GM12878 (cell line): ENCODE measurements at regions not wholly inside any gene's neighbourhood (a gene's known extent, or its start where the extent isn't known, plus 50 kb on each side); places are given as distances from the start of the nearest gene placed in this dataset.

Experiments
- ATAC-seq: fragments of 200-7000 bp; cut with Tn5 transposase; 3 replicates; pipeline ENCODE4 v1.9.1; 2020; ENCODE audit warnings: mild to moderate bottlenecking, moderate library complexity
- BruUV-seq: library from RNA; stranded (reverse); fragments of 400-500 nt; replicated peaks from 2 replicates; lab custom pipeline; 2021; lab: Mats Ljungman, UMichigan
- CTCF ChIA-PET: fragments of 300-600 bp; sonication (Branson Sonifier 250); formaldehyde crosslinking; extraction: SDS; loops from one replicate; lab custom pipeline; 2021; ENCODE audit warnings: inconsistent platforms; lab: Yijun Ruan, JAX
- POLR2A ChIA-PET: fragments of 350-600 bp; formaldehyde crosslinking; extraction: SDS; loops from one replicate; lab custom pipeline; 2021; ENCODE audit warnings: inconsistent platforms; lab: Charles Lee
- RAD21 ChIA-PET: fragments of 300-600 bp; sonication (Branson Sonifier 250); formaldehyde crosslinking; loops from one replicate; lab custom pipeline; 2023; ENCODE audit warnings: antibody characterized with exemption; ENCODE audit not compliant: unreplicated experiment; lab: Charles Lee
- SMC1A ChIA-PET: fragments of 300-600 bp; sonication (Branson Sonifier 250); formaldehyde crosslinking; loops from one replicate; lab custom pipeline; 2023; ENCODE audit not compliant: unreplicated experiment, uncharacterized antibody; lab: Charles Lee
- DNase-seq: peaks from one replicate; pipeline ENCODE4 v3.0.0-alpha.2; 2011; ENCODE audit warnings: low read depth, low spot score
- FAIRE-seq: peaks from 3 replicates; lab custom pipeline; 2011; peaks lifted over from hg19 to GRCh38; lab: Jason Lieb, UNC
- H2AFZ ChIP-seq: 2 replicates; pipeline ENCODE4 v1.6.0; 2011; ENCODE audit warnings: low read depth, low read length, control low read depth; ENCODE audit not compliant: control insufficient read depth
- H3K27ac ChIP-seq: 2 replicates; pipeline ENCODE4 v1.5.1; 2011; ENCODE audit warnings: control low read depth; ENCODE audit not compliant: control insufficient read depth, insufficient read depth
- H3K27me3 ChIP-seq, 2 experiments: replicated peaks in 1 of 2; 2 replicates each; pipeline versions ENCODE4 v1.6.0 to v1.6.1; 2011; ENCODE audit warnings: low read length in 1 of 2; ENCODE audit not compliant: control insufficient read depth in 2 of 2, insufficient read depth in 2 of 2
- H3K36me3 ChIP-seq, 2 experiments: 2 replicates each; pipeline ENCODE4 v1.5.1; 2011; ENCODE audit warnings: low read length in 1 of 2; ENCODE audit not compliant: control insufficient read depth in 2 of 2, insufficient read depth in 2 of 2
- H3K4me1 ChIP-seq: 2 replicates; pipeline ENCODE4 v1.6.1; 2011; ENCODE audit warnings: mild to moderate bottlenecking, low read length, moderate library complexity, mixed read lengths; ENCODE audit not compliant: control insufficient read depth, insufficient read depth
- H3K4me2 ChIP-seq: 2 replicates; pipeline ENCODE4 v1.6.0; 2011; ENCODE audit warnings: control low read depth; ENCODE audit not compliant: control insufficient read depth, insufficient read depth
- H3K4me3 ChIP-seq: fragments of 200-600 bp; sonication (generic); 2 replicates; pipeline ENCODE4 v1.5.1; 2016
- H3K79me2 ChIP-seq: 2 replicates; pipeline ENCODE4 v1.6.0; 2011; ENCODE audit warnings: low read length; ENCODE audit not compliant: control insufficient read depth, insufficient read depth
- H3K9ac ChIP-seq: 2 replicates; pipeline ENCODE4 v1.8.0; 2011; ENCODE audit warnings: low read length, control low read depth, mixed read lengths; ENCODE audit not compliant: control insufficient read depth, insufficient read depth
- H3K9me3 ChIP-seq: replicated peaks from 3 replicates; pipeline ENCODE4 v1.5.1; 2011; ENCODE audit warnings: mild to moderate bottlenecking, low read length; ENCODE audit not compliant: control insufficient read depth, insufficient read depth
- H4K20me1 ChIP-seq: 2 replicates; pipeline ENCODE4 v1.6.0; 2011; ENCODE audit not compliant: control insufficient read depth, insufficient read depth
- ATF2 ChIP-seq: IDR thresholded peaks from 2 replicates; pipeline ENCODE4 v1.6.1; 2012; ENCODE audit warnings: low read length, inconsistent platforms
- EP300 ChIP-seq, 2 experiments: fragments of 150-350 bp in 1 of 2; IDR thresholded peaks; 2 replicates each; pipeline ENCODE4 v1.6.1; 2011 to 2012; ENCODE audit warnings: low read depth in 2 of 2, low read length in 2 of 2, borderline replicate concordance in 1 of 2, improper control_type of control experiment in 1 of 2, inconsistent platforms in 1 of 2; ENCODE audit not compliant: control insufficient read depth in 1 of 2
- KAT2A ChIP-seq: conservative IDR thresholded peaks from 2 replicates; pipeline ENCODE4 v1.6.1; 2011; ENCODE audit warnings: low read depth, low read length; ENCODE audit not compliant: control insufficient read depth
- MTA3 ChIP-seq: IDR thresholded peaks from 2 replicates; pipeline ENCODE4 v1.6.1; 2012; ENCODE audit warnings: low read length, inconsistent platforms, borderline replicate concordance
- MXI1 ChIP-seq: fragments of 150-350 bp; IDR thresholded peaks from 2 replicates; pipeline ENCODE4 v1.6.1; 2011; ENCODE audit warnings: low read depth, mild to moderate bottlenecking, inconsistent platforms, low read length, improper control_type of control experiment
- RBBP5 ChIP-seq: fragments of 200-600 bp; sonication (generic); conservative IDR thresholded peaks from 2 replicates; pipeline ENCODE4 v1.6.1; 2016
- SMAD5 ChIP-seq: IDR thresholded peaks from 2 replicates; pipeline ENCODE4 v1.6.1; 2016; ENCODE audit warnings: antibody characterized with exemption, low read depth
- SUPT20H ChIP-seq: IDR thresholded peaks from 2 replicates; pipeline ENCODE4 v1.6.1; 2011; ENCODE audit warnings: low read depth, mild to moderate bottlenecking, low read length, moderate library complexity, borderline replicate concordance; ENCODE audit not compliant: control insufficient read depth
- WGBS: methylation state at CpG from one replicate; pipeline ENCODE4 v1.1.6; 2016; ENCODE audit warnings: low lambda C conversion rate; ENCODE audit not compliant: insufficient replicate concordance, insufficient coverage; ENCODE audit errors: missing lambda C conversion rate; 5-methylcytosine and 5-hydroxymethylcytosine counted together
- in situ Hi-C: fragments of 300-500 bp; cut with MboI; formaldehyde crosslinking; loops from 9 replicates; pipeline ENCODE4 v1.14.3; 2018; ENCODE audit warnings: mixed read lengths
- intact Hi-C: fragments of 100-400 bp; cut with micrococcal nuclease; formaldehyde crosslinking; loops from one replicate; pipeline ENCODE4 v1.14.2; 2022; ENCODE audit not compliant: unreplicated experiment

GRCh38 chr10:108990441-108990840 is 932.9 kb downstream of the XPNPEP1 start:
- POLR2A ChIA-PET: no interaction called here
- in situ Hi-C loops: no loop called here
- SMC1A ChIA-PET: no interaction called here
- intact Hi-C loops: no loop called here
- RAD21 ChIA-PET: no interaction called here
- WGBS: 39% methylated on average over 5 of the region's 5 CpGs
- no TSS peak for BruUV-seq
- ATAC-seq: no peak
- no peak overlapping the region for H2AFZ ChIP-seq
- TF ChIP-seq RBBP5 (no peak), ATF2 (no peak), MTA3 (no peak), EP300 (IDR thresholded peaks at IDR 0.05; ENCODE audit: borderline replicate concordance in 1 of 2, control insufficient read depth in 1 of 2, low read depth in 2 of 2, low read length in 2 of 2) (no peak), KAT2A (no peak), SMAD5 (no peak), MXI1 (no peak), SUPT20H (no peak)
- TF ChIP-seq, all 136 proteins: peak for 0
- CTCF ChIA-PET: no interaction called here
- no peak overlapping the region for H3K9ac ChIP-seq
- H3K4me1 ChIP-seq: no peaks in the 10 kb centered on the region
- H3K27ac ChIP-seq: no peak overlapping the region
- DNase-seq (no peak), FAIRE-seq (no peak)
- no peaks in the 10 kb centered on the region; the same call in 2 of the 3 replicates for H3K9me3 ChIP-seq
- no peaks in the 10 kb centered on the region for H3K36me3 ChIP-seq
- no peaks in the 10 kb centered on the region for H4K20me1 ChIP-seq
- no peaks in the 10 kb centered on the region for H3K79me2 ChIP-seq
- no peak overlapping the region for H3K4me2 ChIP-seq
- no peak overlapping the region for H3K4me3 ChIP-seq
- no peaks in the 10 kb centered on the region; a peak in 1 of 4 replicates for H3K27me3 ChIP-seq
